Mesothelial cell of epicardium (in vitro differentiated cells): ENCODE measurements at regions not wholly inside any gene's neighbourhood (a gene's known extent, or its start where the extent isn't known, plus 50 kb on each side); places are given as distances from the start of the nearest gene placed in this dataset.

ENCODE experiments used
- DNase-seq, 2 experiments: peaks; one replicate each; pipeline ENCODE4 v3.0.0; 2021; ENCODE audit warnings: low spot score in 2 of 2; ENCODE audit not compliant: unreplicated experiment in 2 of 2
- H3K27ac Mint-ChIP-seq: 2 replicates; pipeline ENCODE4 v1.8.0; 2021; ENCODE audit warnings: mixed read lengths
- H3K27me3 Mint-ChIP-seq: 2 replicates; pipeline ENCODE4 v1.8.0; 2021; ENCODE audit warnings: low read depth, mixed read lengths
- H3K36me3 Mint-ChIP-seq: 2 replicates; pipeline ENCODE4 v1.8.0; 2021; ENCODE audit warnings: mixed read lengths
- H3K4me1 Mint-ChIP-seq: 2 replicates; pipeline ENCODE4 v1.8.0; 2021; ENCODE audit warnings: mixed read lengths
- H3K4me3 Mint-ChIP-seq: 2 replicates; pipeline ENCODE4 v1.8.0; 2021; ENCODE audit warnings: mild to moderate bottlenecking, moderate library complexity, mixed read lengths
- H3K9me3 Mint-ChIP-seq: 2 replicates; pipeline ENCODE4 v1.8.0; 2021; ENCODE audit warnings: mixed read lengths
- CTCF ChIP-seq: fragments of 200-600 bp; sonication (generic); IDR thresholded peaks from one replicate; pipeline ENCODE4 v1.5.0; 2021; ENCODE audit warnings: antibody characterized with exemption; ENCODE audit not compliant: unreplicated experiment

DNA sequence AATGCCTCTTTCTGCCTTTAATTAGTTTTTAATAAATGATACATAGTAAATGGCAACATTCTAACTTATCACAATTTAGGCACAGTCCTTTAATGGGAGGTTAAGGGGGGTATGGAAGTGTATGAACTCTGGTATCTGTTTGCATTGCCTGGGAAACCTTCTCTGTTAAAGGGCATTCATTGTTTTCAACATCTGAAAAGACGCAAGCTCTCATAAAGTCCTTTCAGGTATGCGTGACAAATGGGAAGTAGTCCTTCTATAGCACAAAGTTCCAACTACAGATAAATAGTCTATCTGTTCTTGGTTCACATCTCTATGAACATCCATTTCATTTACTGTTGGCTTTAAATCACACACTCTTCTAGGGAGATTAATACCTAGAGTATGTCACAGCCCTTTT, 298.0 kb upstream of the PMFBP1 start:
- H3K27ac Mint-ChIP-seq: no peak overlapping the region
- no peak overlapping the region for H3K4me3 Mint-ChIP-seq
- TF ChIP-seq CTCF: no peak
- no peaks in the 10 kb centered on the region for H3K27me3 Mint-ChIP-seq
- H3K4me1 Mint-ChIP-seq: peaks cover 2% of the 10 kb centered on the region
- H3K36me3 Mint-ChIP-seq: no peaks in the 10 kb centered on the region
- no peak for DNase-seq
- no peaks in the 10 kb centered on the region for H3K9me3 Mint-ChIP-seq

GRCh38 chr16:72468582-72468981, 296.6 kb upstream of the PMFBP1 start:
- no peak overlapping the region for H3K27ac Mint-ChIP-seq
- TF ChIP-seq CTCF: no peak
- no peaks in the 10 kb centered on the region for H3K36me3 Mint-ChIP-seq
- H3K9me3 Mint-ChIP-seq: no peaks in the 10 kb centered on the region
- H3K27me3 Mint-ChIP-seq: no peaks in the 10 kb centered on the region
- no peak for DNase-seq
- no peak overlapping the region for H3K4me3 Mint-ChIP-seq
- H3K4me1 Mint-ChIP-seq: peaks cover 2% of the 10 kb centered on the region

DNA sequence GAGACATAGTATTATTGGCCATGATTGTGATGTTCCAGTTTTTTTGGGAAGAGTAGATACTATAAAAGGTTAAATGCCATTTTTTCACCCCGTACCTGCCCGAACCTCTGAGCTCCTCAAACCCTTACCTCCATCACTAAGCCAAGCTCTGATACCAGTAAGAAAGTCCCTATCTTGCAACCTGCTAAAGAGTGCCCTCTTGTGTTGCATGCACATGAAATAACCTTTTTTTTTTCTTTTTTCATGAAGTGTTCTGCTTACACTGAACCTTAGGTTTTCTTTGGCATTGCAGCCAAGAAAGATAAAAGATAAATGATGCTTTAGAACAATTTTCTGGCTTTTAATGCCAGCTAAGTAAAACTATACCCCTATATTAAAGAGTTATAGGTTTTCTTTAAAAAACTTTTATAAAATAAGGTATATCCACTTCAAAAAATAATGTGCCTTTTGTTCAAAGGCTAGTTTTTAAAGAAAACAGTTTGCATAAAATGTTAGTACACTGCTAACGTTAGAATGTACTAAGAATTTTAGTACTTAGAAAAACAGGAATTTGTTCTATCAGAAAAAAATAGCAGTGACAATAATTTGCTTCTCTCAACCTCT, 295.3 kb upstream of the PMFBP1 start:
- TF ChIP-seq CTCF: no peak
- no peaks in the 10 kb centered on the region for H3K36me3 Mint-ChIP-seq
- H3K9me3 Mint-ChIP-seq: no peaks in the 10 kb centered on the region
- no peaks in the 10 kb centered on the region for H3K27me3 Mint-ChIP-seq
- H3K27ac Mint-ChIP-seq: no peak overlapping the region
- no peak overlapping the region for H3K4me3 Mint-ChIP-seq
- no peak for DNase-seq
- H3K4me1 Mint-ChIP-seq: peaks cover 2% of the 10 kb centered on the region

DNA sequence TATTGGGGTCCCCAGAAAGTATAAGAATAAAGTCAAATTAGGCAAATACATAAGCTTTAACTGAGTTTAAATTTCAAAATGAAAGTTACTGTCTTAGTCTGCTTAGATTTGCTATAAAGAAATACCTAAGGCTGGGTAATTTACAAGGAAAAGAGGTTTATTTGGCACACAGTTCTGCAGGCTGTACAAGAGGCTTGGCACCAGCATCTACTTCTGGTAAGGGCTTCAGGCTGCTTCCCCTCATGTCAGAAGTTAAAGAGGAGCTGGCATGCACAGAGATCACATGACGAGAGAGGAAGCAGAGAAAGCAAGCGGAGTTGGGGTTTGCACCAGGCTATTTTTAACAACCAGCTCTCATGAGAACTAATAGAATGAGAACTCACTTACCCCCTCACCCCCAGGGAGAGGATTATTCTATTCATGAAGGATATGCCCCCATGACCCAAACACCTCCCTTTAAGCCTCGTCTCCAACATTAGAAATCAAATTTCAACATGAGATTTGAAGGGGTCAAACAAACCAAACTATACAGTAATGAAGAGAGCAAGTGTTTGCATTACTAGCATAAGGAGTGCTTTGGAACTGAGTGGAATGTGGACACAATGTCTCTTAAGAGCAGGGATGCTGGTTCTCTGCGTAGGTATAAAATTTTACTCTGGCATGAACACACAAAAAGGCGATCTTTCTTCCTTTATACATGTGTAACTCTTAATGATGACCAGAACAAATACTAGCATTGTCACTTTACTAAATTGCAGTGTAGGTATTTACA, 292.8 kb upstream of the PMFBP1 start:
- Mint-ChIP-seq H3K4me3 (no peak overlapping the region), H3K4me1 (no peaks in the 10 kb centered on the region), H3K36me3 (no peaks in the 10 kb centered on the region), H3K27me3 (no peaks in the 10 kb centered on the region), H3K9me3 (no peaks in the 10 kb centered on the region), H3K27ac (no peak overlapping the region)
- no peak for DNase-seq
- no peak for TF ChIP-seq CTCF

- H3K4me1 Mint-ChIP-seq: no peaks in the 10 kb centered on the region
- TF ChIP-seq CTCF: no peak
- no peaks in the 10 kb centered on the region for H3K9me3 Mint-ChIP-seq
- H3K36me3 Mint-ChIP-seq: no peaks in the 10 kb centered on the region
- DNase-seq: no peak
- no peaks in the 10 kb centered on the region for H3K27me3 Mint-ChIP-seq
- no peak overlapping the region for H3K4me3 Mint-ChIP-seq
- no peak overlapping the region for H3K27ac Mint-ChIP-seq
Observed at GRCh38 chr16:72464052-72464451, 292.1 kb upstream of the PMFBP1 start.
